IMR-90 (cell line): ENCODE measurements at regions not wholly inside any gene's neighbourhood (a gene's known extent, or its start where the extent isn't known, plus 50 kb on each side); places are given as distances from the start of the nearest gene placed in this dataset.
A peak's percentile ranks its signal among the peaks of the same experiment; 100 is the strongest.

ENCODE experiments used
- ATAC-seq: fragments of 200-7000 bp; cut with Tn5 transposase; 2 replicates; pipeline ENCODE4 v1.9.1; 2020; ENCODE audit warnings: low read depth, mild to moderate bottlenecking, moderate library complexity
- BruUV-seq: library from RNA; stranded (reverse); fragments of 400-500 nt; replicated peaks from 2 replicates; lab custom pipeline; 2021; lab: Mats Ljungman, UMichigan
- CTCF ChIA-PET: fragments of 300-600 bp; formaldehyde crosslinking; extraction: SDS; loops from one replicate; lab custom pipeline; 2021; ENCODE audit warnings: antibody characterized with exemption; lab: Yijun Ruan, JAX
- POLR2A ChIA-PET: fragments of 300-600 bp; sonication (Branson Sonifier 250); formaldehyde crosslinking; loops from one replicate; lab custom pipeline; 2022; ENCODE audit warnings: antibody characterized with exemption; ENCODE audit not compliant: unreplicated experiment; lab: Charles Lee
- DNase-seq: peaks from one replicate; pipeline ENCODE4 v3.0.0; 2013
- H2AFZ ChIP-seq: replicated peaks from 2 replicates; pipeline ENCODE3; 2013; ENCODE audit warnings: low read length, mild to moderate bottlenecking; ENCODE audit not compliant: poor library complexity
- H2AK5ac ChIP-seq: 2 replicates; pipeline ENCODE4 v1.6.1; 2013; ENCODE audit warnings: low read depth, low read length, inconsistent platforms
- H2AK9ac ChIP-seq: replicated peaks from 2 replicates; pipeline ENCODE3; 2013; ENCODE audit warnings: mild to moderate bottlenecking, low read depth, low read length, moderate library complexity; ENCODE audit not compliant: poor library complexity
- H2BK120ac ChIP-seq: 2 replicates; pipeline ENCODE4 v1.6.1; 2013; ENCODE audit warnings: low read depth, low read length, inconsistent platforms
- H2BK15ac ChIP-seq: 3 replicates; pipeline ENCODE4 v1.6.1; 2013; ENCODE audit warnings: low read depth, low read length, inconsistent platforms
- H2BK20ac ChIP-seq: 2 replicates; pipeline ENCODE4 v1.6.1; 2013; ENCODE audit warnings: low read depth, mild to moderate bottlenecking, inconsistent platforms, low read length, moderate library complexity
- H2BK5ac ChIP-seq: 2 replicates; pipeline ENCODE4 v1.6.1; 2013; ENCODE audit warnings: mild to moderate bottlenecking, low read depth, low read length, inconsistent platforms; ENCODE audit not compliant: poor library complexity, severe bottlenecking
- H3K14ac ChIP-seq: replicated peaks from 2 replicates; pipeline ENCODE4 v1.6.1; 2013; ENCODE audit warnings: low read depth, low read length, inconsistent platforms
- H3K18ac ChIP-seq: 2 replicates; pipeline ENCODE4 v1.6.1; 2013; ENCODE audit warnings: low read depth, low read length, control low read depth
- H3K23ac ChIP-seq: 2 replicates; pipeline ENCODE4 v1.6.1; 2013; ENCODE audit warnings: low read depth, low read length, inconsistent platforms
- H3K27ac ChIP-seq: 2 replicates; pipeline ENCODE4 v1.5.1; 2013; ENCODE audit warnings: mild to moderate bottlenecking, control low read depth, low read length; ENCODE audit not compliant: insufficient read depth
- H3K27me3 ChIP-seq: 2 replicates; pipeline ENCODE4 v1.6.1; 2013; ENCODE audit warnings: low read length; ENCODE audit not compliant: control insufficient read depth, insufficient read depth
- H3K36me3 ChIP-seq: 2 replicates; pipeline ENCODE4 v1.6.1; 2013; ENCODE audit warnings: low read length, mixed read lengths; ENCODE audit not compliant: control insufficient read depth, insufficient read depth
- H3K4ac ChIP-seq: 2 replicates; pipeline ENCODE4 v1.6.1; 2013; ENCODE audit warnings: low read depth, low read length, inconsistent platforms
- H3K4me1 ChIP-seq: 2 replicates; pipeline ENCODE4 v1.6.1; 2013; ENCODE audit warnings: low read length, mixed read lengths; ENCODE audit not compliant: control insufficient read depth, insufficient read depth
- H3K4me2 ChIP-seq: 2 replicates; pipeline ENCODE4 v1.6.1; 2013; ENCODE audit warnings: low read depth, mild to moderate bottlenecking, control low read depth, low read length, moderate library complexity
- H3K4me3 ChIP-seq: 2 replicates; pipeline ENCODE4 v1.5.1; 2013; ENCODE audit warnings: low read depth, mild to moderate bottlenecking, control low read depth, low read length, moderate library complexity; ENCODE audit not compliant: insufficient read depth
- H3K56ac ChIP-seq: 2 replicates; pipeline ENCODE4 v1.6.1; 2013; ENCODE audit warnings: low read length, inconsistent platforms; ENCODE audit not compliant: insufficient read depth; ENCODE audit errors: extremely low read depth
- H3K79me1 ChIP-seq, 2 experiments: 2 replicates each; pipeline ENCODE4 v1.6.1; 2013; ENCODE audit warnings: low read length in 2 of 2, inconsistent platforms in 1 of 2, low read depth in 1 of 2
- H3K9ac ChIP-seq: 2 replicates; pipeline ENCODE4 v1.6.1; 2013; ENCODE audit warnings: low read depth, low read length, control low read depth
- H3K9me1 ChIP-seq: 2 replicates; pipeline ENCODE4 v1.6.1; 2013; ENCODE audit warnings: low read length, inconsistent platforms; ENCODE audit not compliant: insufficient read depth
- H3K9me3 ChIP-seq: 2 replicates; pipeline ENCODE4 v1.6.1; 2013; ENCODE audit warnings: low read length; ENCODE audit not compliant: control insufficient read depth, insufficient read depth
- H4K20me1 ChIP-seq: 2 replicates; pipeline ENCODE4 v1.6.1; 2013; ENCODE audit warnings: low read length, inconsistent platforms; ENCODE audit not compliant: insufficient read depth
- H4K5ac ChIP-seq: 2 replicates; pipeline ENCODE4 v1.6.1; 2013; ENCODE audit warnings: mild to moderate bottlenecking, low read depth, low read length, control low read depth
- H4K8ac ChIP-seq, 2 experiments: 2 replicates each; pipeline ENCODE4 v1.6.1; 2013; ENCODE audit warnings: low read depth in 2 of 2, low read length in 2 of 2, control low read depth in 1 of 2, inconsistent platforms in 1 of 2
- H4K91ac ChIP-seq: 2 replicates; pipeline ENCODE4 v1.6.1; 2013; ENCODE audit warnings: low read depth, low read length, inconsistent platforms; ENCODE audit not compliant: insufficient read depth
- BHLHE40 ChIP-seq: fragments of 150-350 bp; IDR thresholded peaks from 2 replicates; pipeline ENCODE4 v1.6.1; 2016; ENCODE audit warnings: mild to moderate bottlenecking, low read depth, low read length
- CEBPB ChIP-seq: IDR thresholded peaks from 2 replicates; pipeline ENCODE4 v1.6.1; 2012; ENCODE audit warnings: low read depth, low read length, improper control_type of control experiment
- FOS ChIP-seq: fragments of 150-350 bp; IDR thresholded peaks from 2 replicates; pipeline ENCODE4 v1.6.1; 2016; ENCODE audit warnings: low read depth, low read length
- MAFK ChIP-seq: IDR thresholded peaks from 2 replicates; pipeline ENCODE4 v1.6.1; 2012; ENCODE audit warnings: low read depth, low read length, improper control_type of control experiment
- MAZ ChIP-seq: IDR thresholded peaks from 2 replicates; pipeline ENCODE4 v1.6.1; 2012; ENCODE audit warnings: low read depth, mild to moderate bottlenecking, low read length, improper control_type of control experiment, moderate library complexity, borderline replicate concordance
- MXI1 ChIP-seq: IDR thresholded peaks from 2 replicates; pipeline ENCODE4 v1.6.1; 2012; ENCODE audit warnings: low read depth, mild to moderate bottlenecking, low read length, moderate library complexity, borderline replicate concordance
- NFE2L2 ChIP-seq: fragments of 150-350 bp; IDR thresholded peaks from 2 replicates; pipeline ENCODE4 v1.6.1; 2016; ENCODE audit warnings: low read depth, mild to moderate bottlenecking, low read length
- POLR2A ChIP-seq: IDR thresholded peaks from 2 replicates; pipeline ENCODE4 v1.6.1; 2012; ENCODE audit warnings: mild to moderate bottlenecking, low read depth, low read length
- RAD21 ChIP-seq: IDR thresholded peaks from 2 replicates; pipeline ENCODE4 v1.6.1; 2012; ENCODE audit warnings: low read length, improper control_type of control experiment
- RCOR1 ChIP-seq: IDR thresholded peaks from 2 replicates; pipeline ENCODE4 v1.6.1; 2012; ENCODE audit warnings: mild to moderate bottlenecking, low read length, improper control_type of control experiment; ENCODE audit not compliant: insufficient replicate concordance
- RFX5 ChIP-seq: IDR thresholded peaks from 2 replicates; pipeline ENCODE4 v1.8.0; 2012; ENCODE audit warnings: low read depth, mild to moderate bottlenecking, low read length, moderate library complexity
- SMC3 ChIP-seq: fragments of 150-350 bp; IDR thresholded peaks from 2 replicates; pipeline ENCODE4 v1.6.1; 2016; ENCODE audit warnings: low read depth, mild to moderate bottlenecking, antibody characterized with exemption, low read length, moderate library complexity
- WGBS, 2 experiments: methylation state at CpG; one replicate each; pipeline versions ENCODE4 v1.1.5 to v1.1.7; 2013; ENCODE audit warnings: missing lambda C conversion rate in 2 of 2; ENCODE audit not compliant: insufficient read length in 1 of 2; ENCODE audit errors: extremely low coverage in 2 of 2; 5-methylcytosine and 5-hydroxymethylcytosine counted together
- dilution Hi-C: fragments of 300-500 bp; cut with HindIII; formaldehyde crosslinking; loops from one replicate; pipeline ENCODE4 v1.14.3; 2018; ENCODE audit warnings: low sequenced_read_pairs; ENCODE audit not compliant: unreplicated experiment
- in situ Hi-C: fragments of 300-500 bp; cut with MboI; formaldehyde crosslinking; loops from 3 replicates; pipeline ENCODE4 v1.14.3; 2019; ENCODE audit warnings: low sequenced_read_pairs, inconsistent platforms, mixed read lengths
- intact Hi-C: fragments of 100-400 bp; cut with micrococcal nuclease; formaldehyde crosslinking; loops from 2 replicates; pipeline ENCODE4 v1.10.0; 2022
- TF ChIP-seq, protein P1 (sequence below): fragments of 150-350 bp; IDR thresholded peaks from 2 replicates; pipeline ENCODE4 v1.6.1; 2016; ENCODE audit warnings: low read depth, mild to moderate bottlenecking, low read length, moderate library complexity, borderline replicate concordance
- TF ChIP-seq, protein P2 (sequence below): fragments of 150-350 bp; IDR thresholded peaks from 2 replicates; pipeline ENCODE4 v1.6.1; 2017; ENCODE audit warnings: mild to moderate bottlenecking, antibody characterized with exemption, low read length, low read depth

DNA sequence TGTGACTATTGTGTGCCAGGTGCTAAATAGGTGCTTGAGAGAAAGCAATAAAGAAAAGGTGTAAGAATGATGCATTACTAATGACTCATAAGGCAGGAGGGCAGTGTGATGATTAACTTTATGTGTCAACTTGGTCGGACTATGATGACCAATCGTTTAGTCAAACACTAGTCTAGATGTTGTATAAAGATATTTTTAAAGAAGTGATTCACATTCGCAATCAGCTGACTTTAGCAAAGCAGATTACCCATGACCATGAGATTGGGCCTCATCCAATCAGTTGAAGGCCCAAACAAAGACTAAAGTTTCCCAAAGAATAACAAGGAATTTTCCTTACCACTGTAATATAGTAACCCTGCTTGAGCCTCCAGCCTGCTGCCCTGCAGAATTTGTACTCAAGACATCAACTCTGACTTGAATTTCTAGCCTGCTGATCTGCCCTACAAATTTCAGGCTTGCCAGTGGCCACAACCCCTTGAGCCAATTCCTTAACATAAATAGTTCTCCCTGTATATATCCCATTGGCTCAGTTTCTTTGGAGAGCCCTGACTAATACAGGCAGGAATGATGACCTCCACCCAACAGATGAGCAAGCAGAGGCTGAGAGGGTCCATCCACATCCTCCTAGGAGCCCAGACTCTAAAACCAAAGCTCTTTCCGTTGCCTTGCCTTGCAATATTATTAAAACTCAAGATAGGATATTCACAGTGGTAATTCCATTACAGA, 132.6 kb downstream of the ACTR3 start:
- peaks cover 3% of the 10 kb centered on the region; the same call in 1 of the 2 replicates for H3K27me3 ChIP-seq
- no peaks in the 10 kb centered on the region for H3K79me1 ChIP-seq
- H4K20me1 ChIP-seq, result no peaks in the 10 kb centered on the region
- H2BK120ac ChIP-seq, result peak overlapping the region; percentile 48
- H2BK15ac ChIP-seq, result no peak overlapping the region
- H3K4me3 ChIP-seq, result no peak overlapping the region
- DNase-seq (peak; percentile 90), ATAC-seq (peak; percentile 89)
- H4K8ac ChIP-seq, result peak overlapping the region in 1 of 2 experiments; percentile 13; a peak in 1 of 4 replicates
- POLR2A ChIA-PET, result no interaction called here
- no TSS peak for BruUV-seq
- no peak overlapping the region for H3K27ac ChIP-seq
- no CpG with 5 or more reads among the region's 4 CpGs for WGBS, 2 experiments
- no peaks in the 10 kb centered on the region for H3K36me3 ChIP-seq
- no peak overlapping the region for H2AFZ ChIP-seq
- H4K91ac ChIP-seq, result no peak overlapping the region
- H3K4me1 ChIP-seq, result no peaks in the 10 kb centered on the region; the same call in 1 of the 2 replicates
- CTCF ChIA-PET, result interaction anchor here (1.4 kb wide), 1 partner anchor 11 kb away, joined by 3 read pairs; no protein-coding TSS in a partner anchor
- H3K14ac ChIP-seq, result no peak overlapping the region
- H3K23ac ChIP-seq, result 0 out of 2 replicates have a peak overlapping the region, but pooled peaks have one; percentile 69
- H2AK5ac ChIP-seq, result no peak overlapping the region
- H3K9me1 ChIP-seq, result no peaks in the 10 kb centered on the region
- no peak overlapping the region; the same call in 1 of the 2 replicates for H3K4me2 ChIP-seq
- no peak overlapping the region for H3K9ac ChIP-seq
- peaks cover 2% of the 10 kb centered on the region; the same call in 1 of the 2 replicates for H3K9me3 ChIP-seq
- intact Hi-C loops, result no loop called here
- H3K56ac ChIP-seq, result no peak overlapping the region
- H3K4ac ChIP-seq, result 0 out of 2 replicates have a peak overlapping the region, but pooled peaks have one; percentile 21
- H4K5ac ChIP-seq, result no peak overlapping the region
- no peak overlapping the region for H2AK9ac ChIP-seq
- dilution Hi-C loops, result no loop called here
- peak overlapping the region; percentile 43; the same call in 1 of the 2 replicates for H2BK20ac ChIP-seq
- H3K18ac ChIP-seq, result no peak overlapping the region
- in situ Hi-C loops, result no loop called here
- peak overlapping the region; percentile 53 for H2BK5ac ChIP-seq
- no peak for TF ChIP-seq RCOR1
- TF ChIP-seq CEBPB, result peak; percentile 38; the same call in 1 of the 2 replicates
- no peak for TF ChIP-seq MXI1
- TF ChIP-seq RFX5, result no peak
- TF ChIP-seq NFE2L2, result no peak
- TF ChIP-seq, protein P1, sequence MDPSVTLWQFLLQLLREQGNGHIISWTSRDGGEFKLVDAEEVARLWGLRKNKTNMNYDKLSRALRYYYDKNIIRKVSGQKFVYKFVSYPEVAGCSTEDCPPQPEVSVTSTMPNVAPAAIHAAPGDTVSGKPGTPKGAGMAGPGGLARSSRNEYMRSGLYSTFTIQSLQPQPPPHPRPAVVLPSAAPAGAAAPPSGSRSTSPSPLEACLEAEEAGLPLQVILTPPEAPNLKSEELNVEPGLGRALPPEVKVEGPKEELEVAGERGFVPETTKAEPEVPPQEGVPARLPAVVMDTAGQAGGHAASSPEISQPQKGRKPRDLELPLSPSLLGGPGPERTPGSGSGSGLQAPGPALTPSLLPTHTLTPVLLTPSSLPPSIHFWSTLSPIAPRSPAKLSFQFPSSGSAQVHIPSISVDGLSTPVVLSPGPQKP, result no peak
- TF ChIP-seq POLR2A, result no peak
- 0 out of 2 replicates have a peak, but pooled peaks have one; percentile 1 for TF ChIP-seq MAFK
- no peak for TF ChIP-seq RAD21
- TF ChIP-seq MAZ, result no peak
- TF ChIP-seq, protein P2, sequence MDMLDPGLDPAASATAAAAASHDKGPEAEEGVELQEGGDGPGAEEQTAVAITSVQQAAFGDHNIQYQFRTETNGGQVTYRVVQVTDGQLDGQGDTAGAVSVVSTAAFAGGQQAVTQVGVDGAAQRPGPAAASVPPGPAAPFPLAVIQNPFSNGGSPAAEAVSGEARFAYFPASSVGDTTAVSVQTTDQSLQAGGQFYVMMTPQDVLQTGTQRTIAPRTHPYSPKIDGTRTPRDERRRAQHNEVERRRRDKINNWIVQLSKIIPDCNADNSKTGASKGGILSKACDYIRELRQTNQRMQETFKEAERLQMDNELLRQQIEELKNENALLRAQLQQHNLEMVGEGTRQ, result peak; percentile 81
- TF ChIP-seq FOS, result peak; percentile 93
- TF ChIP-seq SMC3, result no peak
- peak; percentile 57; the same call in 1 of the 2 replicates for TF ChIP-seq BHLHE40
